H9 (cell line): ENCODE measurements at regions not wholly inside any gene's neighbourhood (a gene's known extent, or its start where the extent isn't known, plus 50 kb on each side); places are given as distances from the start of the nearest gene placed in this dataset.

ENCODE experiments used
- DNase-seq: peaks from one replicate; pipeline ENCODE4 v3.0.0-alpha.2; 2017
- H2AFZ ChIP-seq: one replicate; pipeline ENCODE4 v1.6.1; 2013; ENCODE audit warnings: mild to moderate bottlenecking, low read length, control low read depth, moderate library complexity
- H2AK5ac ChIP-seq: 2 replicates; pipeline ENCODE4 v1.6.1; 2013; ENCODE audit warnings: low read length, control low read depth, mixed read lengths; ENCODE audit not compliant: insufficient read length
- H2BK120ac ChIP-seq: one replicate; pipeline ENCODE4 v1.6.1; 2013; ENCODE audit warnings: low read depth, mild to moderate bottlenecking, low read length, control low read depth, inconsistent platforms; ENCODE audit not compliant: poor library complexity, severe bottlenecking
- H2BK12ac ChIP-seq: 2 replicates; pipeline ENCODE4 v1.6.1; 2013; ENCODE audit warnings: low read length, control low read depth, mixed read lengths, low read depth; ENCODE audit not compliant: insufficient read length
- H2BK15ac ChIP-seq: 2 replicates; pipeline ENCODE4 v1.6.1; 2013; ENCODE audit warnings: low read depth, low read length, control low read depth
- H2BK20ac ChIP-seq: one replicate; pipeline ENCODE4 v1.6.1; 2013; ENCODE audit warnings: low read depth, mild to moderate bottlenecking, low read length, control low read depth, inconsistent platforms; ENCODE audit not compliant: poor library complexity, severe bottlenecking
- H2BK5ac ChIP-seq: 2 replicates; pipeline ENCODE4 v1.6.1; 2013; ENCODE audit warnings: low read length, control low read depth, mixed read lengths; ENCODE audit not compliant: insufficient read length
- H3K14ac ChIP-seq: 2 replicates; pipeline ENCODE4 v1.6.1; 2013; ENCODE audit warnings: low read length, control low read depth; ENCODE audit not compliant: insufficient read depth
- H3K18ac ChIP-seq: 2 replicates; pipeline ENCODE4 v1.6.1; 2013; ENCODE audit warnings: low read depth, mild to moderate bottlenecking, mixed read lengths, low read length, control low read depth; ENCODE audit not compliant: insufficient read length
- H3K23ac ChIP-seq: 2 replicates; pipeline ENCODE4 v1.6.1; 2013; ENCODE audit warnings: low read length, control low read depth, mixed read lengths, low read depth; ENCODE audit not compliant: insufficient read length
- H3K23me2 ChIP-seq: 2 replicates; pipeline ENCODE4 v1.6.1; 2013; ENCODE audit warnings: low read depth, mild to moderate bottlenecking, mixed read lengths, low read length, control low read depth; ENCODE audit not compliant: insufficient read length, poor library complexity, severe bottlenecking
- H3K27ac ChIP-seq: 2 replicates; pipeline ENCODE4 v1.5.1; 2013; ENCODE audit warnings: low read length, control low read depth, mixed read lengths, low read depth; ENCODE audit not compliant: insufficient read length
- H3K27me3 ChIP-seq: 2 replicates; pipeline ENCODE4 v1.6.1; 2013; ENCODE audit warnings: low read length, control low read depth, inconsistent platforms; ENCODE audit not compliant: insufficient read depth
- H3K4ac ChIP-seq: 2 replicates; pipeline ENCODE4 v1.6.1; 2013; ENCODE audit warnings: low read depth, mild to moderate bottlenecking, control low read depth, inconsistent platforms, low read length, moderate library complexity
- H3K4me1 ChIP-seq: 2 replicates; pipeline ENCODE4 v1.6.1; 2013; ENCODE audit warnings: low read length, control low read depth, inconsistent platforms; ENCODE audit not compliant: insufficient read depth
- H3K4me2 ChIP-seq: 2 replicates; pipeline ENCODE4 v1.6.1; 2013; ENCODE audit warnings: low read length, control low read depth, mixed read lengths; ENCODE audit not compliant: insufficient read length, insufficient read depth
- H3K56ac ChIP-seq: 2 replicates; pipeline ENCODE4 v1.6.1; 2013; ENCODE audit warnings: low read depth, mild to moderate bottlenecking, mixed read lengths, low read length, control low read depth; ENCODE audit not compliant: insufficient read length
- H3K79me1 ChIP-seq: 2 replicates; pipeline ENCODE4 v1.6.1; 2013; ENCODE audit warnings: low read depth, mild to moderate bottlenecking, moderate library complexity, low read length, control low read depth, inconsistent platforms; ENCODE audit not compliant: insufficient read depth, poor library complexity, severe bottlenecking
- H3K79me2 ChIP-seq: 2 replicates; pipeline ENCODE4 v1.6.1; 2013; ENCODE audit warnings: low read length, control low read depth, inconsistent platforms; ENCODE audit not compliant: insufficient read depth
- H3K9ac ChIP-seq: 2 replicates; pipeline ENCODE4 v1.6.1; 2013; ENCODE audit warnings: low read length, control low read depth, mixed read lengths; ENCODE audit not compliant: insufficient read length; ENCODE audit errors: extremely low read depth
- H3K9me3 ChIP-seq: one replicate; pipeline ENCODE4 v1.6.1; 2013; ENCODE audit warnings: low read depth, low read length, inconsistent platforms; ENCODE audit not compliant: control insufficient read depth
- H3T11ph ChIP-seq: one replicate; pipeline ENCODE4 v1.6.1; 2013; ENCODE audit warnings: mild to moderate bottlenecking, low read length, control low read depth, inconsistent platforms
- H4K20me1 ChIP-seq: one replicate; pipeline ENCODE4 v1.6.1; 2013; ENCODE audit not compliant: control insufficient read depth, insufficient read length, insufficient read depth
- H4K5ac ChIP-seq: 2 replicates; pipeline ENCODE4 v1.6.1; 2013; ENCODE audit warnings: low read depth, mild to moderate bottlenecking, mixed read lengths, low read length, control low read depth; ENCODE audit not compliant: insufficient read length
- H4K8ac ChIP-seq: replicated peaks from 2 replicates; pipeline ENCODE4 v1.6.1; 2013; ENCODE audit warnings: low read length, control low read depth, mixed read lengths, low read depth; ENCODE audit not compliant: insufficient read length
- H4K91ac ChIP-seq: 2 replicates; pipeline ENCODE4 v1.6.1; 2013; ENCODE audit warnings: low read depth, mild to moderate bottlenecking, moderate library complexity, mixed read lengths, low read length, control low read depth; ENCODE audit not compliant: insufficient read length
- H3K27ac Mint-ChIP-seq, 3 experiments: 2 replicates in 2 of 3; 3 replicates in 1 of 3; pipeline ENCODE4 v1.8.0; 2020 to 2021; ENCODE audit warnings: mixed read lengths in 3 of 3, mild to moderate bottlenecking in 1 of 3, moderate library complexity in 1 of 3
- H3K27me3 Mint-ChIP-seq: 2 replicates; pipeline ENCODE4 v1.8.0; 2021; ENCODE audit warnings: low read depth, mild to moderate bottlenecking, moderate library complexity, mixed read lengths
- H3K36me3 Mint-ChIP-seq, 3 experiments: 2 replicates in 2 of 3; 3 replicates in 1 of 3; pipeline ENCODE4 v1.8.0; 2020 to 2021; ENCODE audit warnings: low read depth in 3 of 3, mixed read lengths in 3 of 3; ENCODE audit not compliant: insufficient read depth in 1 of 3
- H3K4me1 Mint-ChIP-seq, 2 experiments: 2 replicates each; pipeline ENCODE4 v1.8.0; 2020; ENCODE audit warnings: mixed read lengths in 2 of 2
- H3K4me3 Mint-ChIP-seq, 2 experiments: 2 replicates in 1 of 2; 3 replicates in 1 of 2; pipeline ENCODE4 v1.8.0; 2020 to 2021; ENCODE audit warnings: mild to moderate bottlenecking in 2 of 2, mixed read lengths in 2 of 2, moderate library complexity in 1 of 2
- H3K9me3 Mint-ChIP-seq, 2 experiments: 2 replicates in 1 of 2; 3 replicates in 1 of 2; pipeline ENCODE4 v1.8.0; 2020; ENCODE audit warnings: mild to moderate bottlenecking in 2 of 2, mixed read lengths in 2 of 2, moderate library complexity in 1 of 2
- CTCF ChIP-seq: fragments of 200-600 bp; sonication (generic); conservative IDR thresholded peaks from 3 replicates; pipeline ENCODE4 v1.8.0; 2021; ENCODE audit warnings: antibody characterized with exemption, mild to moderate bottlenecking
- WGBS: extraction: QIAGEN DNeasy Blood & Tissue Kit; methylation state at CpG from one replicate; pipeline ENCODE4 v1.1.7; 2013; ENCODE audit warnings: missing lambda C conversion rate, low lambda C conversion rate, mixed read lengths; ENCODE audit not compliant: insufficient read length; ENCODE audit errors: extremely low coverage; 5-methylcytosine and 5-hydroxymethylcytosine counted together

DNA sequence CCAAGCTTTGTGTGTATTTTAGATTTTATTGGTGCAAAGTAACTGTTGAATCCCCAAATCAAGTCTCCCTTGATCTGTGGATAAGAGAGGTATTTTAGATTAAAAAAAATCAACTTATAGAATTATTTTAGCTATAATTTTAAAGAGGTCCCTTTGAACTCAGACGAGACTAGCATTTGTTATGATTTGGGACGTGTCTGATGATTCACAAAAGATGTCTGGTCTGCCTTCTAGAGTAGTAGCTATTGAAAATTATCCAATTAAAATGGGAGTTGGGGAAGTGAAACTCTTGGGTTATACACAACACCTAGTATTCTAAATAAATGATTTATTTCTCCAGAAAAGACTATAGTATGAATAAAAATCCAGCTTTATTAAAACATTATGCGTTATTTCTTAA lies 227.9 kb upstream of the GRIA4 start:
- H3K23ac ChIP-seq, result no peak overlapping the region
- no peak overlapping the region for H4K8ac ChIP-seq
- H3K79me2 ChIP-seq, result no peaks in the 10 kb centered on the region
- H2AK5ac ChIP-seq, result no peak overlapping the region
- H3K18ac ChIP-seq, result no peak overlapping the region
- Mint-ChIP-seq H3K27me3 (no peaks in the 10 kb centered on the region), H3K27ac (no peak overlapping the region), H3K36me3 (no peaks in the 10 kb centered on the region), H3K4me1 (peaks cover 7 to 9% of the 10 kb centered on the region in 2 experiments; a peak in 3 of 4 replicates), H3K9me3 (no peaks in the 10 kb centered on the region), H3K4me3 (no peak overlapping the region)
- no peak overlapping the region for H2BK5ac ChIP-seq
- TF ChIP-seq CTCF, result no peak
- no peaks in the 10 kb centered on the region for H4K20me1 ChIP-seq
- H4K91ac ChIP-seq, result no peak overlapping the region
- H3K4me2 ChIP-seq, result no peak overlapping the region
- no peak overlapping the region for H3K14ac ChIP-seq
- no peaks in the 10 kb centered on the region for H3K4me1 ChIP-seq
- H3K27ac ChIP-seq, result no peak overlapping the region
- no peak overlapping the region for H3K9ac ChIP-seq
- no peak overlapping the region for H4K5ac ChIP-seq
- no peak overlapping the region for H2BK15ac ChIP-seq
- no peak overlapping the region for H2BK120ac ChIP-seq
- no peak overlapping the region for H2BK12ac ChIP-seq
- H3K23me2 ChIP-seq, result no peaks in the 10 kb centered on the region
- H3K9me3 ChIP-seq, result no peaks in the 10 kb centered on the region
- no peak overlapping the region for H3K56ac ChIP-seq
- no peak overlapping the region for H3T11ph ChIP-seq
- H3K79me1 ChIP-seq, result no peaks in the 10 kb centered on the region
- no CpG with 5 or more reads among the region's 3 CpGs for WGBS
- H2BK20ac ChIP-seq, result no peak overlapping the region
- H2AFZ ChIP-seq, result no peak overlapping the region
- H3K4ac ChIP-seq, result no peak overlapping the region
- DNase-seq, result no peak
- no peaks in the 10 kb centered on the region for H3K27me3 ChIP-seq
